ENCODE measurements at regions not wholly inside any gene's neighbourhood (a gene's known extent, or its start where the extent isn't known, plus 50 kb on each side); places are given as distances from the start of the nearest gene placed in this dataset.

- DNase-seq: no peak
- Histone ChIP-seq H3K9me3 (no peaks in the 10 kb centered on the region), H3K36me3 (no peaks in the 10 kb centered on the region), H3K27me3 (no peaks in the 10 kb centered on the region), H3K27ac (no peak overlapping the region), H3K4me1 (no peaks in the 10 kb centered on the region), H3K4me3 (replicated peaks in 1 of 3) (no peak overlapping the region)
- intact Hi-C loops (cut with DNase I): loop anchor here (5.0 kb wide), 1 partner anchor 1144 kb away; the partner anchor contains the start of gene PTPRU
- TF ChIP-seq CTCF (IDR thresholded peaks at IDR 0.05) (no peak), POLR2A (IDR thresholded peaks at IDR 0.05) (no peak)
- 71 to 74% methylated on average over 5 of the region's 5 CpGs for WGBS, 2 donors
Observed at GRCh38 chr1:30381266-30381665, 342.1 kb downstream of the MATN1 start.

- Histone ChIP-seq H3K36me3 (no peaks in the 10 kb centered on the region), H3K4me3 (replicated peaks in 1 of 3) (no peak overlapping the region), H3K27me3 (no peaks in the 10 kb centered on the region), H3K4me1 (no peaks in the 10 kb centered on the region), H3K27ac (no peak overlapping the region), H3K9me3 (no peaks in the 10 kb centered on the region)
- DNase-seq: no peak
- WGBS, 2 donors: 0 to 2% methylated on average over 3 of the region's 3 CpGs
- TF ChIP-seq CTCF (IDR thresholded peaks at IDR 0.05): no peak
- TF ChIP-seq POLR2A (IDR thresholded peaks at IDR 0.05): no peak
- intact Hi-C loops (cut with DNase I): loop anchor here (5.0 kb wide), 1 partner anchor 1143 kb away; the partner anchor contains the start of gene PTPRU
Observed at GRCh38 chr1:30380625-30380984, 342.8 kb downstream of the MATN1 start.

- WGBS, 2 donors: 52 to 60% methylated on average over 11 to 12 of the region's 13 CpGs
Observed at GRCh38 chr1:30379684-30380624, 343.4 kb downstream of the MATN1 start.

GRCh38 chr1:30378991-30379581 lies 344.3 kb downstream of the MATN1 start:
- no peaks in the 10 kb centered on the region for H3K4me1 ChIP-seq
- no peaks in the 10 kb centered on the region for H3K27me3 ChIP-seq
- intact Hi-C loops (cut with DNase I): no loop called here
- H3K4me3 ChIP-seq (replicated peaks in 1 of 3): no peak overlapping the region
- 27 to 35% methylated on average over 14 to 17 of the region's 18 CpGs for WGBS, 2 donors
- no peaks in the 10 kb centered on the region for H3K36me3 ChIP-seq
- DNase-seq: no peak
- TF ChIP-seq CTCF (IDR thresholded peaks at IDR 0.05): no peak
- TF ChIP-seq POLR2A (IDR thresholded peaks at IDR 0.05): no peak
- H3K9me3 ChIP-seq: no peaks in the 10 kb centered on the region
- H3K27ac ChIP-seq: no peak overlapping the region

More at GRCh38 chr1:30379684-30380624, 343.4 kb downstream of the MATN1 start:
- Histone ChIP-seq H3K27me3 (no peaks in the 10 kb centered on the region), H3K36me3 (no peaks in the 10 kb centered on the region), H3K9me3 (no peaks in the 10 kb centered on the region), H3K4me1 (no peaks in the 10 kb centered on the region), H3K4me3 (replicated peaks in 1 of 3) (no peak overlapping the region), H3K27ac (no peak overlapping the region)
- peak; percentile 38 to 43 for DNase-seq
- intact Hi-C loops (cut with DNase I): loop anchor here (5.0 kb wide), 1 partner anchor 1143 kb away; the partner anchor contains the start of gene PTPRU
- no peak for TF ChIP-seq POLR2A (IDR thresholded peaks at IDR 0.05)
- peak; percentile 65 to 88 (median 75) for TF ChIP-seq CTCF (IDR thresholded peaks at IDR 0.05)

Measured in thyroid gland (tissue), 4 donors.